Lung (tissue), 11 donors: ENCODE measurements at regions not wholly inside any gene's neighbourhood (a gene's known extent, or its start where the extent isn't known, plus 50 kb on each side); places are given as distances from the start of the nearest gene placed in this dataset.

Experiments used
- ATAC-seq: fragments of 200-7000 bp; cut with Tn5 transposase; one replicate; pipeline ENCODE4 v1.9.1; 2020; ENCODE audit warnings: moderate number of reproducible peaks; ENCODE audit not compliant: insufficient read depth, low FRiP score
- DNase-seq, 3 donors: peaks; one replicate each; pipeline ENCODE4 v3.0.0-alpha.2; 2013 to 2017
- H3K27ac ChIP-seq, 2 donors: one replicate each; pipeline ENCODE4 v1.5.1; 2013; ENCODE audit warnings: mild to moderate bottlenecking in 2 of 2, moderate library complexity in 2 of 2, control low read depth in 1 of 2, inconsistent platforms in 1 of 2, low read depth in 1 of 2, low read length in 1 of 2
- H3K27me3 ChIP-seq, 3 donors: one replicate each; pipeline ENCODE4 v1.5.1; 2013; ENCODE audit warnings: low read length in 2 of 3; ENCODE audit not compliant: control insufficient read depth in 3 of 3, insufficient read depth in 3 of 3
- H3K36me3 ChIP-seq, 4 donors: one replicate each; pipeline ENCODE4 v1.5.1; 2013; ENCODE audit warnings: low read length in 4 of 4, mild to moderate bottlenecking in 1 of 4, moderate library complexity in 1 of 4; ENCODE audit not compliant: control insufficient read depth in 4 of 4, insufficient read depth in 4 of 4
- H3K4me1 ChIP-seq, 5 donors: one replicate each; pipeline ENCODE4 v1.5.1; 2013; ENCODE audit warnings: low read length in 5 of 5, mild to moderate bottlenecking in 2 of 5, moderate library complexity in 1 of 5; ENCODE audit not compliant: control insufficient read depth in 5 of 5, insufficient read depth in 5 of 5
- H3K4me3 ChIP-seq: one replicate; pipeline ENCODE4 v1.5.1; 2013; ENCODE audit warnings: mild to moderate bottlenecking, control low read depth, moderate library complexity
- H3K9ac ChIP-seq, 2 donors: one replicate each; pipeline ENCODE4 v1.5.1; 2013; ENCODE audit warnings: low read length in 2 of 2, control low read depth in 1 of 2; ENCODE audit not compliant: insufficient read depth in 1 of 2
- H3K9me3 ChIP-seq, 4 donors: one replicate each; pipeline ENCODE4 v1.5.1; 2013; ENCODE audit warnings: low read length in 3 of 4, mild to moderate bottlenecking in 1 of 4, moderate library complexity in 1 of 4; ENCODE audit not compliant: control insufficient read depth in 4 of 4, insufficient read depth in 3 of 4
- CTCF ChIP-seq: IDR thresholded peaks from 2 replicates; pipeline ENCODE4 v1.5.1; 2012; ENCODE audit warnings: mild to moderate bottlenecking; ENCODE audit errors: control extremely low read depth, extremely low read depth
- WGBS, 2 donors: extraction: QIAGEN DNeasy Blood & Tissue Kit; methylation state at CpG; one replicate each; pipeline ENCODE4 v1.1.7; 2013; 5-methylcytosine and 5-hydroxymethylcytosine counted together
- donor health status: control.
- donor health status: control.
- donor health status: Bipolar disorder and iron deficiency.
- donor health status: healthy.
- donor health status: DM: yes; HTN: yes; CAD: no.

DNA sequence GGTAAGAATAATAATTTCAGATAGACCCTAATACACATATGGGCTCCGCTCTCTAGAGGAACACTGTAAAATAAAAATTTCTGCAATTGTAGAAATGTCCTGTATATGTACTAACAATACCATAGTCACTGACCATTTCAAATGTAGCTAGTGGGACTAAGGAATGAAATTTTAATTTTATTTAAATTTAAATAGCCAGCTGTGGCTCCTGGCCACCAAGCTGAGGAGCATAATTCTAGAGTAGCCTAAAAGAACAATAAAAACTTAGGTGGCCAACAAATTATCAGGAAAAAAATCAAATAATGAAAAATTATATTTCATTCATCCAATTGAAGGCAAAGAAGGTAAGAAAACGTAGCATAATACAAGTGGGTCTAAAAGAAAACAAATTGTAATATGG, 240.9 kb upstream of the MIR17HG start:
- no peak for ATAC-seq
- Histone ChIP-seq H3K27me3 (no peaks in the 10 kb centered on the region), H3K36me3 (no peaks in the 10 kb centered on the region), H3K9ac (no peak overlapping the region), H3K27ac (no peak overlapping the region), H3K9me3 (no peaks in the 10 kb centered on the region), H3K4me1 (no peaks in the 10 kb centered on the region), H3K4me3 (no peak overlapping the region)
- no peak for TF ChIP-seq CTCF
- DNase-seq: no peak
- WGBS, 2 donors: 93% methylated on average over 2 of the region's 2 CpGs

GRCh38 chr13:91108315-91108714, 239.2 kb upstream of the MIR17HG start:
- no peaks in the 10 kb centered on the region for H3K27me3 ChIP-seq
- TF ChIP-seq CTCF: no peak
- no peak for ATAC-seq
- no peak overlapping the region for H3K27ac ChIP-seq
- no peak for DNase-seq
- no peak overlapping the region for H3K9ac ChIP-seq
- H3K9me3 ChIP-seq: no peaks in the 10 kb centered on the region
- H3K36me3 ChIP-seq: no peaks in the 10 kb centered on the region
- H3K4me3 ChIP-seq: no peak overlapping the region
- WGBS, 2 donors: 97% methylated on average over 1 of the region's 1 CpG
- no peaks in the 10 kb centered on the region for H3K4me1 ChIP-seq

DNA sequence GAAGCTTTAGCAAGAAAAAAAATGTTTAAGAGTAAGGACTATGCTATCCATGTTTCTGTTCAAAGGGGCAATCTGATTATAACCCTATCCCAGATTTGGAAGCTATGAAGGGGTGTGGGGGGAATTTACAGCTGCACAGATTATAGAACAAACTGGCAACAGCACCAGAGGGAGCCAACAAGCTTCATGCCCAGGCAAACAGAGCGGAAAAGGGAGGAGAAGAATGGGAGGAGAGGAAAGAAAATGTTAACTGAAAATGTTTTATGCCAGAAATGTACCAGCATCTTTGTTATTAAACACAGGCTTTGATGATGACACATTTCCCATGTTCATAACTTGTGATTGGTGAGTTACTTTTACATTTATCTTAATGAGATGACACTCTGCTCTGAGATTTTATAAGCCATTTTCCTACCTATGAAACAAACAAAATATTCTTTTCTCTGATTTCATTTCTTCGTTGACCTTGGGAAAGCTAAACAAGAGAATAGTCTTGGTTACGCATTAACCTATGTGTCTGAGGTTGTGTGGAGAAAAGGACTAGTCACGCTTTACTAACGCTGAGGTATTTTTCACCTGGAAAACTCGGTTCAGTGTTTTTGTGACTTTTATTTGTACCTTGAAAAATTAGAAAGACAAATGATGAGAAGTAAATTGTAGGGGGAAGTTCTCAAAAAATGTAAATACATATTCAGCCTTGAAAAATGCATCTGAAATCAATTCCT, 235.8 kb upstream of the MIR17HG start:
- WGBS, 2 donors: 73 to 85% methylated on average over 6 of the region's 6 CpGs
- DNase-seq (no peak), ATAC-seq (no peak)
- TF ChIP-seq CTCF: no peak
- Histone ChIP-seq H3K9me3 (no peaks in the 10 kb centered on the region), H3K27ac (no peak overlapping the region), H3K27me3 (no peaks in the 10 kb centered on the region), H3K4me1 (no peaks in the 10 kb centered on the region), H3K4me3 (no peak overlapping the region), H3K9ac (no peak overlapping the region), H3K36me3 (no peaks in the 10 kb centered on the region)
